ENCODE measurements at regions not wholly inside any gene's neighbourhood (a gene's known extent, or its start where the extent isn't known, plus 50 kb on each side); places are given as distances from the start of the nearest gene placed in this dataset.
"Not testable (repeated sequence)": the region's sequence is repeated elsewhere in the genome, so short reads cannot be mapped to it uniquely, and the experiment has no call there.

- DNase-seq = no peak
Measured at GRCh38 chr6:144546807-144547206, 261.7 kb downstream of the UTRN start.

- no peak for DNase-seq
Measured at GRCh38 chr6:144547409-144547808, 262.3 kb downstream of the UTRN start.

GRCh38 chr6:144548536-144548935, 263.4 kb downstream of the UTRN start:
- DNase-seq = no peak

DNA sequence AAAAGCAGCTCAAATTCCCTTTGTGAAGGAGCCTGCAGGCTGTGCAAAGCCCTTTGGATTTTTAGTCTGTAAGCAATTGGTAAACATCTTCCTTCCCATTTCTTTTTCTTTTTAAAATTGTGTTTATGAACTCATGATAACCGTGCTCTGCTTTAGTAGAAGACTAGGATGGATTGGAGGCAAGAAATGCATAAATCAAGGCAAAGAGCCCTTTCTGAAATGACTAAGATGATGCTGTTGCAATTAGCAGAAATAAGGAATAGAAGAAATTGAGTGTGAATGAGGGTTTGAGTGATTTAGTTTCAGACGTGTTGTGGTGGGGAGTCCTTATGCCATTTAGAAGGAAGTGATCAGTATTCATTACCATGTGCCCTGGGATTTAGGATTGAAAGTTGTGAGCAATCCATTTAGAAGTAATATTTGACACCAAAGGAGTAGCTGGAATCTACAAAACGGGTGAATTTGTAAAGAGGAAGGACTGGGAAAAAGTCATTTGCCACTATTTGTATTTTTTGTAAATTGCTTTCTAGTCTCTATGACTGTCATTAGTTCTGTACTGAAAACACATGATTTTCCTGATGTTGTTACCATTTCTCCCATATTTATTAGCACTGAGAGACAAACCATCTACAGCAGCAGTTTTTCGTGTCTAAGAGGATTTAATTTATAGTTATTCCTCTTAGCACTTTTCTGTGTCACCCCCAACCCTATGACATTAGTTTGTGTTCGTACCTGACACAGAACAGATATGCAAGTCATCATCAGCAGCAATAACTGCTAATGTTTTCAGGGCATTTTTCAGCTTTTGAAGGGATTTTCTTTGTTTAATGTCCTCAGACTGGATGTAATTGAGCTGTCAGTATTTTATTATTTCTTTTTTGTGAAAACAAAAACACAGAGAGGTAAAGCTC, 265.0 kb downstream of the UTRN start:
- DNase-seq = no peak

GRCh38 chr6:144551339-144551738, 266.2 kb downstream of the UTRN start:
- no peak for DNase-seq

- no peak for DNase-seq
Measured at GRCh38 chr6:144555066-144555465, 269.9 kb downstream of the UTRN start.

GRCh38 chr6:144559865-144560593, 274.9 kb downstream of the UTRN start:
- peak; percentile 40 for DNase-seq

DNA sequence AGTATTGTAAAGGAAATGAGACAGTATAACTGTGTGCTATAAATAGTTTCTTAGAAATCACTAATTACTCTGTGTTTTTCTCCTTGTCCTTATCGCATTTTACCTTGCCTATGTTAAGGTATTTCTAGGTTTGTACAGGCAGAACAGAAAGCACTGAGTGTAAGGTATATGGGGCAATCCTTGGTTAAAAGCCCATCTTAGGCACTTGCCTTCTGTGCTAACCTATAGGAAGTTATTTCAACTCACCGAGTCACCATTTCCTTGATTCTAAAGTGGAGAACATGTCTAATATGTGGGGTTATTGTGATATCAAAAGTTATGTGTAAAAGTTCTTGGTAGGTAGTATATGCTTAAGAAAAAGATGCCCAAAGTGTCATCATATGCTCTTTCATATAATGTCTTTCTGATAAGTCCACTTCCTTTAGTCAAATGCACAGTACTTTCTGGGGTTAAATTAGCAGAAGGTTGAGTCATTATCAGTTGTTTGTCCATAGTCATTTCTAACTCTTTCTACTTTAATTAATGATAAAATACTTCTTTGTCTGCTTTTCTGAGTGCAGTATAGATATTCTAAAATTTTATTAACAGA, 276.4 kb downstream of the UTRN start:
- no peak for DNase-seq

- DNase-seq = no peak
Measured at GRCh38 chr6:144564202-144564601, 279.1 kb downstream of the UTRN start.

DNA sequence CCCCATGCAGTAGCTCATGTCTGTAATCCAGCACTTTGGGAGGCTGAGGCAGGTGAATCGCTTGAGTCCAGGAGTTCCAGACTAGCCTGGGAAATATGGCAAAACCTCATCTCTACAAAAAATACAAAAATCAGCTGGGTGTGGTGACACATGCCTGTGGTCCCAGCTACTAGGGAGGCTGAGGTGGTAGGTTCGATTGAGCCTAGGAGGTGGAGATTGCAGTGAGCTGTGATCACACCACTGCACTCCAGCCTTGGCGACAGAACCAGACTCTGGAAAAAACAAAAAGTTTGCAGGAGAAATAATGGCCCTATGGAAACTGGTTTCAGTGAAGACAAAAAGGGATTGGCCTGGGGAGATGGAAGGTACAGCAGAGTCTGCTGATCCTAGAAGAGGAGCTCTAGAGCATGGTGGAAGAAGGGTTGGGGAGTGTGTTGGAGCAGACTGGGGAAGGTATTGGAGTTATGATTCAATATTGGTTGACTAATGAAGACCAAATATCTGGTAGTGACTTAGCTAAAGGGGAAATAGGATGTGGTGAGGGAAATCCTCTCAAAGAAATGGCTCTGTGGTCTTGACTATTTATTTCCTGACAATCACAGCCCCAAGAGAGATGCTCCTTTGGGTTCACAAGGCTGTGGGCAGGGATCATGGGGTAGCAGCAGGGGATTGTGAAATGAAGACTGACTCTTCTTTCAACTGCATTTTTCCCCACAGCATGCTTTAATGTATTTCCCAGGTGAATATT, 281.9 kb downstream of the UTRN start:
- no peak for DNase-seq

DNA sequence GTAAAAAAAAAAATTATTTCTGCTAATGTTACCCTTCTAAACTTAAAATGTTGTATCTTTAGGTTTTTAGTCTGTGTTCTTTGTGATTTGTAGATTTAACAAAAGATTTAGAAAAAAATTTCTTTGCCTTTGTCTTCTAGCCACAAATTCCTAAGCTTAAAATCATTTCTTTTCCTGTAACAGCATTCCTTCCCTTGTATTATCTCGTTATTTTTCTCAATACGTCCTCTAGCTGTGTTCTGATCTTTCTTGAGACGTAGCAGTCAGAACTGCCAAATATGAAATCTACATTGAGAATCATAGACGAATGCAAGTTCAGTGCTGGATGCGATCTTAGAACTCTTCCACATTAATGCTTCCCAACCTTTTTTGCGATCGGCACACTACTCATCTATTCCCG, 283.1 kb downstream of the UTRN start:
- DNase-seq = no peak

DNA sequence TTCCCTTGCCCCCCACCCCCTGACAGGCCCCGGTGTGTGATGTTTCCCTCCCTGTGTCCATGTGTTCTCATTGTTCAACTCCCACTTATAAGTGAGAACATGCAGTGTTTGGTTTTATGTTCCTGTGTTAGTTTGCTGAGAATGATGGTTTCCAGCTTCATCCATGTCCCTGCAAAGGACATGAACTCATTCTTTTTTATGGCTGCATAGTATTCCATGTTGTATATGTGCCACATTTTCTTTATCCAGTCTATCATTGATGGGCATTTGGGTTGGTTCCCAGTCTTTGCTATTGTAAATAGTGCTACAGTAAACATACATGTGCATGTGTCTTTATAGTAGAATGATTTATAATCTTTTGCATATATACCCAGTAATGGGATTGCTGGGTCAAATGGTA, 287.4 kb downstream of the UTRN start:
- DNase-seq = not testable (repeated sequence)

DNA sequence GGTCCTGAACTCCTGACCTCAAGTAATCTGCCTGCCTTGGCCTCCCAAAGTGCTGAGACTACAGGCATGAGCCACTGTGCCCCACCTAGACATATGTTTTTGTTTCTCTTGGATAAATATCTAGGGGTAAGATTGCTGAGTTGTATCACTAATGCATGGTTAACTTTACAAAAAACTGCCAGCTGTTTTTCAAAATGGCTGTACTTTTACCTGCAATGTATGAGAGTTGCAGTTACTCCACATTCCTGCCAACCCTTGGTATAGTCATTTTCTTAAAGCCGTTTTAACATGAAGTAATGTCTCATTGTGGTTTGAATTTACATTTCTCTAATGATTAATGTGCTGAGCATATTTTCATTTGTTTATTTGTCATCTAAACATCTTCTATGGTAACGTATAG, 289.7 kb downstream of the UTRN start:
- DNase-seq = no peak

DNA sequence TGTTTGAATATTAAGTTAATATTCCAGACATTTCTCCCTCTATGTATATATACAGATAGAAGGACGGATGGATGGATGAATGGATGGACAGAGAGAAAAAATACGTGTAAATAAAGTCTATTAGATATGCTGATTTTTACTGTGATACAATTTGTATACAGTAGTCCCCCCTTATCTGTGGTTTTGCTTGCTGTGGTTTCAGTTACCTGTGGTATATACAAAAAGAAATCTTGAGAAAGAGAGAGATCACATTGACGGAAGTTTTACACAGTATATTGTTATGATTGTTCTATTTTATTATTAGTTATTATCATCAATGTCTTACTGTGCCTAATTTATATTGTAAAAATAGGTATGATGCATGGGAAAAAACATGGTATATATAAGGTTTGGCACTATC, 290.2 kb downstream of the UTRN start:
- DNase-seq = no peak

DNA sequence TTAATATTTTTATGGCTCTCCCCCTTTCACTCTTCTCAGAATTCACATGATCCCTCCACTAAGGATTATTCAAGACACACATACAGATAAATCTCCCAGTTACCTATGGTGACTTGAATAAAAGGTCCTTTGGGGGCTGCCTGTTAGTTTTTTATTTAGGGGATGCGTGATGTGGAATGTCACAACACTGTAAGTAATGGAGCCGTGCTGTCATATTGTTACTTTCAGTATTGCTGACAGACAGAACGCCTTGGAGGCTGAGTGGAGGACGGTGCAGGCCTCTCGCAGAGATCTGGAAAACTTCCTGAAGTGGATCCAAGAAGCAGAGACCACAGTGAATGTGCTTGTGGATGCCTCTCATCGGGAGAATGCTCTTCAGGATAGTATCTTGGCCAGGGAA, 291.7 kb downstream of the UTRN start:
- DNase-seq = no peak

DNA sequence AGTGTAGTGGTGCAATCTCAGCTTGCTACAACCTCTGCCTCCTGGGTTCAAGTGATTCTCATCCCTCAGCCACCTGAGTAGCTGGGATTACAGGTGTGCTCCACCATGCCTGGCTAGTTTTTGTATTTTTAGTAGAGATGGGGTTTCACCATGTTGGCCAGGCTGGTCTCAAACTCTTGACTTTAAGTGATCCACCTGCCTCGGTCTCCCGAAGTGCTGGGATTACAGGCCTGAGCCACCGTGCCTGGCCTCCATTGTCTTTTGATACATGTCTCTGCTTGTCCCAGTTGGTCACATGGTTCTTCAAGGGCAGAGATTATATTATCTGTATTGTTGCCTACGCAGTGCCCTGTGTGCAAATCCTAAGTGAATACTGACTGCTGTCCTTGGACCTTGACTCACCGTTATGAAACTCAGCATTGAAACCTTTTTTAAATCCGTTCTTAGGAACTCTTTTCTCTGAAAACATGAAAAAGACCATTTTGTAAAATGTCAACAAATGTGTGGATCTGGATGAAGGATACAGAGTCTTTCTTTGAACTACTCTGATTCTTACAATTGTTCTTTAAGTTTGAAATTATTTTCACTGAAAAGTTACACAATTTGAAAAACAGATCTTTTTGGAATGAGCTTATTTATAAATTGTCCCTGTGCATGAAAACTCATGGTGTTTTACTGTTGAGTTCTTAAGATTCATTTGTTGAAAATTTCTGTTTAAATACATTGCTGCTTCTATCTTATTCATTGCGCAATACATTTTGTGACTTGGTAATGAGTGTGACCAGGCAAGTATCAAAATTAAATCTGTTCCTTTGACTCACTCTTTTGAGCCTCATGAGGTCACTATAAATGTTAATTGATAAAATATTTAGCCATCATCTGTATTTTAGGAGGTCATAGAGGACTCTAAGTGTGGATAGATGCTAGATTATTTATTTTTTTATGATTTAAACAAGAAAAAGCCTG, 293.5 kb downstream of the UTRN start:
- no peak for DNase-seq

DNA sequence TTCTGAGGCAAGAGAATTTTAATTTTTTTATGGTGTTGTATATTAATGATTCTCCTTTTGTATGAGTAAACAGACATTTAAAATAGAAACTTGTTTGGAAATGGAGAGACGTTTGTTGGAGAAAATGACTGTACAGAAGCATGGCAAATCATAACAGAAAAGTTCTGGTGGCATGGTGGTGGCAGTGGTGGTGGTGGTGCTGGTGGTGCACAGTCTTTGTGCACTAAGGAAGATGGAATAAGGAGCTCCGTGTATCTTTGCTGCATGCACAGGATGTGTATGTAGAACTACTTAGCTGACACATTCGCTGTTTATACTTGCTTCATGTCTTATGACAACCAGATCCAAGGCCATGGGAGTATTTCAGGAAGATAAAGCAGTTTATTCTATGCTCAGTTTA, 294.9 kb downstream of the UTRN start:
- DNase-seq = no peak

DNA sequence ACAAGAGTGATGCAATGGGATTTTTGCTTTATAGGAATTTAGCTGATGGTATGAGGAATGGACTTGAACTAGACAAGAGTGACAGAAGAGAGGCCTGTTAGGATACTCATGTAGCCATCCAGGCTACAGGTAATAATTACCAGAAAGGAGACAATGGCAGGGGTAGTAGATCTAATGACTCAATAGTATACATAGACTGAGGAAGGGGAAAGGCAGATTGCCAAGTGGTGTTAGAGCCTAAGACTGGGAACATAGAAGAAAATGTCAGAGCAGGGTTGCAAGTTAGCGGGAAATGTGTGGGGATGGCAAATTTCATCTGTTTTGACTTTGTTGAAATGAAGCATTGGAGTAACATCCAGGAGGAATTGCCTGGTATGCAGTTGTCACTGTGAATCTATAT, 295.6 kb downstream of the UTRN start:
- no peak for DNase-seq

DNA sequence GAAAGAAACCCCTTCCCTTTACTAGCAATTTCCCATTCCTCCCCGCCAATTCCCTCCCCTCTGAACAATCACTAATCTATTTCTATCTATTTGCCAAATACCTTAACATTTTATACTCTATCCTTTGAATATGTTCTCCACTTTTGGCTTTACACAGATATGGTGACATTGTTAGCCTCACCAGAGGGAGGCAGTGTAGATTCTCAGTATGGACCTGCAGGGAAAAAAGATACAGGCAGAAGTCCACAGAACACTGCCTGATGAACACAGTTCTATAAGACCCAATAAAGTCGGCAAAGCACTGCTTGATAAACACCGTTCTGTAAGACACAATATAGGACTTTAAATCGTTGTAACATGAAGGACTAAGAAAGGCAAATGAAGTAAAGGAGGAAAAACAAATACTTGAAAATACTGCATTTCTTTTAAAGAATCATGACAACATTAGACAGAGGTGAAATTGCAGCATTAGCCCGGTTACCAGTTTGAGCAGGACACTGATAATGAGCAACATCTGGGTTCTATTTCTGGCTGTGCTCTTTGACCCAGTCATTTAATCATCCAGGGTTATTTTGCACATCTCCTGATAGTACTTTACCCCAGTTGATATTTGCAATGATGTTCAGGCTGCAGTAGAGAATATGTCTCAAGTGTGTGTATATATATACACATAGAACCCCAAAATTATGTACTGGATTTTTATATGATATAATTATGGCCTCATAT, 296.8 kb downstream of the UTRN start:
- peak; percentile 31 for DNase-seq

DNA sequence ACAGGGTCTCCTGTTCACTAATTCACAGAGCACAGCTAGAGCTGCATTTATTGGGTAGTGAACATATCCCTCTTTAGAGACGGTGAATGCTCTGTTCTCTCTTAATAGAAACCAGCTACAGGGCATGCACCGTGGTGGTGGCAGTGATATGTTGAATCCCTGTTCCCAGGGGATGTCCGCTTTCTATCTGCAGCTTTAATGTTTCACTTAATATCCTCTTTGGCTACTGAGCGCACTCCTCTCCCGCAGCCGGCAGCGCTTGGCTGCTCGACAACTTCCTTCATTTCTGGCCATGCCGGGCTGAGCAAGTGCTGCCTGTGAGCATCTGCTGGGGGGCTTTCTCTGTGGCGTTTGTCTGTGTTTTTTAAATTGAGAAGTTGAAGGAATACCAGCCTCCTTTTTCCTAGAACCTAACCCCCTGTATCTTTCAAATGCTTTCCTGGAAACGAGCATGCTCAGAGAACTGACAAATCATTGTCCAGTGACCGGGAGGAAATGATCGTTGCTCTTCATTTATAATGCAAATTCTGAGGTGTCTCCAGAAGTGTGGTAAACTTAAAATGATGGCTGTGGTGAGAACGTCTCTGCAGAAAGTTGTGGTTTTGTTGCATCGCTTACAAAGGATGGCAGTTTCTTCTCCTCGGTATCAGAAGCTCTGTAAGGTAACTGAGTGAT, 297.9 kb downstream of the UTRN start:
- DNase-seq = peak; percentile 33

- DNase-seq = no peak
Measured at GRCh38 chr6:144583614-144583954, 298.4 kb downstream of the UTRN start.
